GM23248 (cell line): ENCODE measurements at regions not wholly inside any gene's neighbourhood (a gene's known extent, or its start where the extent isn't known, plus 50 kb on each side); places are given as distances from the start of the nearest gene placed in this dataset. TPM values are rescaled to one million over a fixed set of nuclear protein-coding genes. Genes with fewer than 3 reads are reported as not detected.
A peak's percentile ranks its signal among the peaks of the same experiment; 100 is the strongest.
"Not testable (repeated sequence)": the region's sequence is repeated elsewhere in the genome, so short reads cannot be mapped to it uniquely, and the experiment has no call there.

Experiments
- DNase-seq: peaks from one replicate; pipeline ENCODE4 v3.0.0-alpha.2; 2015
- H2AFZ ChIP-seq: fragments of 200-600 bp; sonication (generic); 2 replicates; pipeline ENCODE4 v1.6.1; 2016; ENCODE audit warnings: antibody characterized with exemption
- H3F3A ChIP-seq: fragments of 200-600 bp; sonication (generic); 2 replicates; pipeline ENCODE4 v1.6.1; 2016; ENCODE audit warnings: mild to moderate bottlenecking, antibody characterized with exemption, mixed run types; ENCODE audit not compliant: insufficient read depth
- H3K27ac ChIP-seq: fragments of 200-600 bp; sonication (generic); 2 replicates; pipeline ENCODE4 v1.5.1; 2016; ENCODE audit warnings: mild to moderate bottlenecking
- H3K27me3 ChIP-seq: fragments of 200-600 bp; sonication (generic); replicated peaks from 2 replicates; pipeline ENCODE4 v1.6.1; 2016; ENCODE audit warnings: mild to moderate bottlenecking; ENCODE audit not compliant: insufficient read depth
- H3K36me3 ChIP-seq: fragments of 200-600 bp; sonication (generic); 2 replicates; pipeline ENCODE4 v1.6.1; 2016; ENCODE audit warnings: low read depth, mild to moderate bottlenecking
- H3K4me1 ChIP-seq: fragments of 200-600 bp; sonication (generic); 2 replicates; pipeline ENCODE4 v1.6.1; 2016; ENCODE audit warnings: mild to moderate bottlenecking; ENCODE audit not compliant: insufficient read depth
- H3K4me2 ChIP-seq: fragments of 200-600 bp; sonication (generic); one replicate; pipeline ENCODE4 v1.6.1; 2016; ENCODE audit warnings: mild to moderate bottlenecking; ENCODE audit not compliant: unreplicated experiment
- H3K4me3 ChIP-seq: fragments of 200-600 bp; sonication (generic); 2 replicates; pipeline ENCODE4 v1.5.1; 2016; ENCODE audit warnings: mild to moderate bottlenecking
- H3K79me2 ChIP-seq: fragments of 200-600 bp; sonication (generic); 2 replicates; pipeline ENCODE4 v1.6.1; 2016; ENCODE audit warnings: mild to moderate bottlenecking; ENCODE audit not compliant: insufficient read depth
- H3K9ac ChIP-seq: fragments of 200-600 bp; sonication (generic); 2 replicates; pipeline ENCODE4 v1.6.1; 2016; ENCODE audit warnings: mild to moderate bottlenecking
- H3K9me2 ChIP-seq: fragments of 200-600 bp; sonication (generic); 2 replicates; pipeline ENCODE4 v1.6.1; 2016; ENCODE audit warnings: mixed run types, mild to moderate bottlenecking, moderate library complexity; ENCODE audit not compliant: insufficient read depth
- H3K9me3 ChIP-seq: fragments of 200-600 bp; sonication (generic); one replicate; pipeline ENCODE4 v1.6.1; 2017; ENCODE audit warnings: low read depth
- H4K20me1 ChIP-seq: fragments of 200-600 bp; sonication (generic); 2 replicates; pipeline ENCODE4 v1.6.0; 2016; ENCODE audit not compliant: insufficient read depth
- EZH2 ChIP-seq: fragments of 200-600 bp; sonication (generic); IDR thresholded peaks from 2 replicates; pipeline ENCODE4 v1.6.1; 2018; ENCODE audit warnings: antibody characterized with exemption, mild to moderate bottlenecking; ENCODE audit not compliant: insufficient read depth, poor library complexity, severe bottlenecking
- EZH2phosphoT487 ChIP-seq: fragments of 200-600 bp; sonication (generic); IDR thresholded peaks from 2 replicates; pipeline ENCODE4 v1.6.1; 2018; ENCODE audit warnings: antibody characterized with exemption, moderate library complexity, mild to moderate bottlenecking, low read depth; ENCODE audit not compliant: insufficient read depth
- whole genome bisulfite sequencing, 2 experiments: methylation state at CpG; one replicate each; pipeline ENCODE4 v1.1.6; 2015 to 2017; ENCODE audit warnings: low lambda C conversion rate in 2 of 2, low coverage in 1 of 2; ENCODE audit errors: missing lambda C conversion rate in 2 of 2; 5-methylcytosine and 5-hydroxymethylcytosine counted together
- in situ Hi-C: fragments of 300-500 bp; cut with MboI; formaldehyde crosslinking; loops from 2 replicates; pipeline ENCODE4 v1.15.0; 2020
- small RNA-seq: library from RNA; depleted of rRNA; stranded (forward); fragments of <200 nt; gene quantifications from one replicate; pipeline ENCODE3, GENCODE V24; 2014; ENCODE audit warnings: low read depth, low replicate concordance

GRCh38 chr3:171522651-171523050 lies 62.4 kb upstream of the TNIK start:
- Histone ChIP-seq H3K36me3 (no peaks in the 10 kb centered on the region), H2AFZ (no peak overlapping the region), H3K9ac (no peak overlapping the region), H3K79me2 (no peaks in the 10 kb centered on the region), H3K27me3 (no peaks in the 10 kb centered on the region), H3K9me2 (no peaks in the 10 kb centered on the region), H4K20me1 (no peaks in the 10 kb centered on the region), H3K4me2 (no peak overlapping the region), H3K4me1 (peaks cover 33% of the 10 kb centered on the region), H3F3A (peaks cover 28% of the 10 kb centered on the region; the same call in 1 of the 2 replicates), H3K4me3 (no peak overlapping the region), H3K27ac (no peak overlapping the region), H3K9me3 (no peaks in the 10 kb centered on the region)
- DNase-seq, result no peak
- 72 to 76% methylated on average over 4 of the region's 4 CpGs for WGBS, 2 experiments
- in situ Hi-C loops, result no loop called here
- no peak for TF ChIP-seq EZH2phosphoT487

DNA sequence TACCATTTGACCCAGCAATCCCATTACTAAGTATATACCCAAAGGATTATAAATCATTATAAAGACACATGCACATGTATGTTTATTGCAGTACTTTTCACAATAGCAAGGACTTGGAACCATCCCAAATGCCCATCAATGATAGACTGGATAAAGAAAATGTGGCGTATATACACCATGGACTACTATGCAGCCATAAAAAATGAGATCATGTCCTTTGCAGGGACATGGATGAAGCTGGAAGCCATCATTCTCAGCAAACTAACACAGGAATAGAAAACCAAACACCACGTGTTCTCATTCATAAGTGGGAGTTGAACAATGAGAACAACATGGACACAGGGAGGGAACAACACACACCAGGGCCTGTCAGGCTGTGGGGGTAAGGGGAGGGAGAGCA lies 59.2 kb upstream of the TNIK start:
- H3K9ac ChIP-seq, DNase-seq, H3K36me3 ChIP-seq, H3K4me3 ChIP-seq, H4K20me1 ChIP-seq, H3K27ac ChIP-seq, H2AFZ ChIP-seq, H3K9me2 ChIP-seq, H3K4me1 ChIP-seq, H3K9me3 ChIP-seq, H3K4me2 ChIP-seq, in situ Hi-C loops, H3K79me2 ChIP-seq, H3K27me3 ChIP-seq: not testable (repeated sequence)
- H3F3A ChIP-seq, result peaks cover 15% of the 10 kb centered on the region; the same call in 1 of the 2 replicates
- 84 to 86% methylated on average over 2 of the region's 2 CpGs for WGBS, 2 experiments

DNA sequence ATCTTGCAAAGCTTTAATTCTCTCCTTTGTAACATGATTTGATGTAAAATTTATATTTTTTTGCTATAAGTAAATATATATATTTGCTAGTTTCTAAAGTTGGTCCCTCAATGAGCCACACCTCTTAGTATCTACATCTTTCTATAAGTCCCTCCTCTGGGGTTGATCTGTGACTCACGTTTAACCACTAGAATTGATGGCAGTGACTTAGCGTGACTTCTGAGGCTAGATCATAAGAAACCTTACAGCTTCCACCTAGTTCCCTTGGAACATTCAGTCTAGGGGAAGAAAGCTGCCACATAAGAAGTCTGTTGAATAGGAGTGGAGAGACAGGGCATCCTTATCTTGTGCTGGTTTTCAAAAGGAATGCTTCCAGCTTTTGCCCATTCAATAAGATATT lies 56.6 kb upstream of the TNIK start:
- in situ Hi-C loops, result no loop called here
- H3K4me1 ChIP-seq, result no peaks in the 10 kb centered on the region
- WGBS, 2 experiments, result 88 to 93% methylated on average over 2 of the region's 2 CpGs

GRCh38 chr3:171514466-171514865 lies 54.3 kb upstream of the TNIK start:
- DNase-seq, result peak; percentile 8
- Histone ChIP-seq H3K9me2 (no peaks in the 10 kb centered on the region), H3K4me2 (no peak overlapping the region), H3K4me1 (no peaks in the 10 kb centered on the region), H3K9me3 (no peaks in the 10 kb centered on the region), H2AFZ (no peak overlapping the region), H3K4me3 (no peak overlapping the region), H3K36me3 (no peaks in the 10 kb centered on the region), H3K27ac (no peak overlapping the region), H4K20me1 (no peaks in the 10 kb centered on the region), H3K79me2 (no peaks in the 10 kb centered on the region), H3K9ac (no peak overlapping the region), H3F3A (no peaks in the 10 kb centered on the region), H3K27me3 (no peaks in the 10 kb centered on the region)
- TF ChIP-seq EZH2phosphoT487 (no peak), EZH2 (no peak)
- in situ Hi-C loops, result no loop called here
- WGBS, 2 experiments, result 52 to 55% methylated on average over 2 of the region's 2 CpGs

More for the DNA sequence above, 56.6 kb upstream of the TNIK start:
- Histone ChIP-seq H3K4me3 (no peak overlapping the region), H3K79me2 (no peaks in the 10 kb centered on the region), H2AFZ (no peak overlapping the region), H3K27me3 (no peaks in the 10 kb centered on the region), H3F3A (no peaks in the 10 kb centered on the region), H3K9ac (no peak overlapping the region), H3K27ac (no peak overlapping the region), H4K20me1 (no peaks in the 10 kb centered on the region), H3K9me3 (no peaks in the 10 kb centered on the region), H3K36me3 (no peaks in the 10 kb centered on the region), H3K4me2 (no peak overlapping the region), H3K9me2 (no peaks in the 10 kb centered on the region)
- TF ChIP-seq EZH2, result no peak
- no peak for TF ChIP-seq EZH2phosphoT487
- DNase-seq, result no peak

GRCh38 chr3:171511450-171511849 lies 51.2 kb upstream of the TNIK start:
- Histone ChIP-seq H3K4me3 (no peak overlapping the region), H3K27me3 (no peaks in the 10 kb centered on the region), H3K36me3 (no peaks in the 10 kb centered on the region), H3F3A (no peaks in the 10 kb centered on the region), H3K9me3 (no peaks in the 10 kb centered on the region), H3K9me2 (no peaks in the 10 kb centered on the region), H3K27ac (no peak overlapping the region), H3K4me2 (no peak overlapping the region), H3K9ac (no peak overlapping the region), H2AFZ (no peak overlapping the region), H4K20me1 (no peaks in the 10 kb centered on the region), H3K79me2 (no peaks in the 10 kb centered on the region), H3K4me1 (0 out of 2 replicates have a peak, but pooled peaks cover 5% of the 10 kb centered on the region)
- WGBS, 2 experiments, result 85 to 92% methylated on average over 2 of the region's 2 CpGs
- TF ChIP-seq EZH2phosphoT487 (no peak), EZH2 (no peak)
- in situ Hi-C loops, result no loop called here
- DNase-seq, result no peak

Small RNA genes in the stretch of these regions (small RNA-seq; reads per million reads assigned to genes)
- not detected for gene AC008134.1
